ENCODE measurements at regions not wholly inside any gene's neighbourhood (a gene's known extent, or its start where the extent isn't known, plus 50 kb on each side); places are given as distances from the start of the nearest gene placed in this dataset.

DNA sequence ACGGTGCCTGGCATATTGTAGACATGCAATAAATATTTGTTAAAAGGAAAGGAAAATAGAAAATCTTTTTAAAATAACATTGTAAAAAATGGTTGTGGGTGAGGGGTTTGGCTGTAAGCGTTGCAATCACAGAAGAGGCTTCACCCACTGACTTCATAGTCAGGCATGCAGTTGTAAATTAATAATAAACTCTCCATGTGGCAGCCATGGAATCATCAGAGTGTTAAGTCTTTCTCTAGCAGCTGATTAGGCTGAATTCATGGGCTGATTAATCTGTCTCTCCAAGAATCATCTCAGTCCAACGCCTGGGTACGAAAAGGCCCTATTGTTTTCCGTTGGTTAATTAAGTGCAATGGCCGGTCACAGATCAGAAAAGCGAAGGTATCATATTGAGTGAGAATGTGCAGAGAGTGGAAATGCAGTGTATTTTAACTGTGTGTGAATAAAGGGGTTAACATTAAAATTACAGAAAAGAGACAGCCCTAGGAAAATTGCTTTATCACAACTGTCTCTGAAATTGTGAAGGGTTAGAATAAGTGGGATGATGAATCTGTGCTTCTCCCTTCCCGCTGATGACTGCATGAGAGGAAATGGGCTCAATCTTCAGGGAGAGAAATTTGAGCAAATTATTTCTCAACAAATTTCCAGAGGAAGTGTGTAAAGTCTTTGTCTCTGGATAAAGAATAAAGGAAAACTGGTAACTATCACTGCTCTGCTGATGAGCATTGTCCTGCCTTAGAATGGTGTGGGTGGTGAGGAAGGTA lies 269.0 kb downstream of the FAM76B start:
- DNase-seq (ENCODE audit: low spot score) (no peak), ATAC-seq (no peak)

DNA sequence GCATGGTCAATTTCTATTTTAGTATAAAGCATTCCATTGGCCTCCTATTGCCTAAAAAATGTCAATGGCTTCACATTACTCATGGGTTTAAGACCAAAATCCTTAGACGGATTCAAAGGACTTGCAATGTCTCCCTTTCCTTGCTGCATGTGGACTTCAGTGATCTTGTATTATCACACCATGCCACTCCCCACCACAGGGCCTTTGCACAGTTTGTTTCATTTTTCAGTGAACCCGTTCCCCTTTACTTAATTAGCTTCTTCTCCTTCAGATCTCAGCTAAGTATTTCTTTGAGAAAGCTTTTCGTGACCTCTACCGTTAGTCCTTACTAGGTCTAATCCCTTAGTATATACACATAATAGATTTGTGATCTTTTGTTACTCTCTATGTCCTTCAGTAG lies 269.7 kb downstream of the FAM76B start:
- DNase-seq (ENCODE audit: low spot score) (no peak), ATAC-seq (no peak)

DNA sequence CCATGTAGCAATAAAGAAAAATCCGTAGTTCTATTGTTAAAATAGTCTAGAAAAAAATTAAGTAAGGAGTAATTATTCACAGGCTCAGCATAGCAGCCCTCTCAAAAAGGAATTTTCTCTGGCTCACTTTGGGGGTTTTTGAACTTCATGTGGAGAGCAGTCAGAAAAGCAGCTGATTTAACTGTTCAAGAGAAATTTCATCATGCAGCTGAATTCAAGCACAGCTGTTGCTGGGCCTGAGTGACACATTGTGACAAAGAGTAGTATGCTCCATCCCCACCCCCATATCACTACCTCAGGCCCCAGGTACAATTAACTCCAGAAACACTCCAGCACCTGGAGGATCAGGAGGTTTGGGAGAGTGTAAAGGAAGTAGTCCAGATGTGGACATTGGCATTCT lies 272.1 kb downstream of the FAM76B start:
- DNase-seq (ENCODE audit: low spot score) (no peak), ATAC-seq (no peak)

DNA sequence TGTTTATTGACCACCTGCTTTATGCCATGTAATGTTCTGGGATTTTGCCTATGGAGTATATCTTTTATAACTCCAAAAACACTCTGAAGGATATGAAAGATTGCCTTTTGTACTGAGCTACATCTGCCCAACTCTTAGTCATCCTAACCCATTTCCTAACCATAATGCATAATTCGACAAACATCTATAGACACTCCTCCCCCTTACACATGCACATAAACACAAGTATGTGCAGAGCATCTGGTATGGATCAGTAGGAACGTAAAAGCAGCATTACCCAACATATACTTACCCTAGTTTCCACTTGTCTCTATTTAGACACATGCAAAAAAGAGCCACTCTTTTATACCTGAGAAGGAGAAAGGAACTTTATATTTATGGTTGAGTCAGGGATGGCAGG lies 272.8 kb downstream of the FAM76B start:
- no peak for ATAC-seq
- DNase-seq (ENCODE audit: low spot score), result no peak

DNA sequence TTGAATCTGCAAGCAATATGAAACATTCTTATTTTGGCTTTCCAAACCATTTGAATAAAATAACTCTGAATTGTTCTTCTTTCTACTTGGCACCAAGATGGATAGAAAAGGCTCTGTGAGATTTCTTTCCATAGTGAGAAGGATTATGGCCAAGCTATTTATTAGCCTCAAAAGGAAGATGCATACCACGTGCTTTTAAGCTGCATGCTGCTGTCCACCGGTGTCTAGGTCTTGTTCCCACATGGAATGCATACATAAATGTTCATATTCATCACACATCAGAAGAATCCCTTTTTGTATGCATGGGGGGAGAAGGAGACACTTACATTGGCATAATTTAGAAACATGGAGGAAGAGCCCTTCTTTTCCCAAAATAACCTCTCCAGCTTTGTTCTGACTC lies 273.4 kb downstream of the FAM76B start:
- ATAC-seq (no peak), DNase-seq (ENCODE audit: low spot score) (no peak)

DNA sequence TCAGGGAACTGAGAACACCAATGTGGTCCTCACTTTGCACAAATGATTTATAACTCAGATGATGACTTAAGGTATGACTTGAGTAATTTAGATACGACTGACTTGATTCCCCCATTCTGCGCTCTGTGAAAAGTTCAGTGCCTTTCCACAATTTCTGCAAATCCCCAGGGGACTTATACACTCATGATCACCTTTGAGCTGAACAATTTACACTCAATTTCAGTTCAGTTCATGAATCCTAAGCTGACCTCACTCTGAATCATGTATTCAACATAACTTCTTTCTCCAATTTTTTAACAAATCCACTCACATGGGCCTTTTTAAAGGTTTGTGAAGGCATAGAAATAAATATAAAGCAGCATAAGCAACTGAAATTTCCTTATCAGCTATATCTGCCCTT lies 274.2 kb downstream of the FAM76B start:
- DNase-seq (ENCODE audit: low spot score), result no peak
- ATAC-seq, result no peak

DNA sequence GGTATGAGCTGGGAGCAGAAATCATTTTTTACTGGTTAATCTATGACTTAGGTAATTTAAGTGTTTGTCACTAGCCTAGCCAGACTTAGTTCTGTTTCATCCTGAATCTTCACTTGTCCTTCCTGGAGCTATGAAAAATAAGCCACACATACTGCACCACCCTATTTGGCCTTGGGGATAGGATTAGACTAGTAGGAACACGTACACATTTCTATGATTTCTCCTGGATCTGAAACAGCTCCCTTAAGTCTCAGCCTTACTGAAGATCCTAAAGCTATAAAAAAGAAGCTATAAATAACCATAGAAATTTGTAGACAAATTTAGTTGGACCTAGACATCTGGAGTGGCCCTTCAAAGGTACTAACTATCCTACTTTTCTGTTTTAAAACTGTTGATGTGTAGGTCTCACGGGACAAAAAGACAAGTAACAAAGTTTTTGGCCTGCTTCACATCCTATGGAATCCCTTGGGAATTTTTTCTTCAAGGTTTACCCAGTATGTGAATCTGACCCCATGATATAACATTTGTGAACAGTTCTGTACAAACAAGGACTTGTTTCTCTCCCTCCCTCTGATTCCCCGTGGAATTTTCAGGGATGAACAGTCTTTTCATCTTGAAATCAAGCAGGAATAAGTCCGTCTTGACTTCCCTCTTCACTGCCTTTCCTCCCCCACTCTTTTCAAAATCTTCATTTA lies 275.0 kb downstream of the FAM76B start:
- DNase-seq (ENCODE audit: low spot score) (no peak), ATAC-seq (no peak)

DNA sequence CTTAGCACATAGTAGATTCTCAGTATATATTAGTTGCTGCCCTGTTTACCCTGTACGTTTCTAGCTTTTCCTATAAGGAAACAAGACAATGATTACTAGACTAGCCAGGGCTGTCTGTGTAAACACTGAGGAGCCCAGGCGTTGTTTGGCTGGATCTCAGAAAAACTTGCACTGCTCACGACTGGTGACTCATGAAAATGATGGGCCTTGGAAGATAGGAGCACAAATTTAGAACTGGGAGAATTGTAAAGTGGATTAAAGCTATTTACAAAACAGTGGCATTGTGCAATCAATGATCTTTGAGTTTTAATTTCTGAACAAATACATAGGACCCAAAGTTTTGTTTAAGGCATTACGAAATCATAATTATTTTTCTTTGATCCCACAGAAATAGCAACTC lies 276.9 kb downstream of the FAM76B start:
- peak; percentile 87 for ATAC-seq
- peak; percentile 45 for DNase-seq (ENCODE audit: low spot score)

DNA sequence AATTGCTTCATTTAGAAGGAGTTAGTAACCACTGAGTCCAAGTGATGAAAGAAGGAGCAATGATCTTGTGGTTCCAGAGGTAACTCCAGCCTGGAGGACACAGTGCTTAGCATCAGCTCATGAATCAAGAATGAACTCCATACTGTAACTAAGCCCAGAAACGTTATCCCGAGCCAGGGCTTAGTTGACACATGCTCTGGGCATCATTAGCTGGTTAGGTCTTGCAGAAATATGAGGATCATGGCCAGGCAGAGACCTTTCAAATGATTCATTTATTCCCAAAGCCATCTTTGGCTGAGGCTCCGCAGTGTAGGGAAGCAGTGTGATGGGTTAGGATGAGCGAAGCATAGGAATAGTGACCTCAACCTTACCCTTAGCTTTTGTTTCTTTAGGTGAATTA lies 277.4 kb downstream of the FAM76B start:
- no peak for DNase-seq (ENCODE audit: low spot score)

DNA sequence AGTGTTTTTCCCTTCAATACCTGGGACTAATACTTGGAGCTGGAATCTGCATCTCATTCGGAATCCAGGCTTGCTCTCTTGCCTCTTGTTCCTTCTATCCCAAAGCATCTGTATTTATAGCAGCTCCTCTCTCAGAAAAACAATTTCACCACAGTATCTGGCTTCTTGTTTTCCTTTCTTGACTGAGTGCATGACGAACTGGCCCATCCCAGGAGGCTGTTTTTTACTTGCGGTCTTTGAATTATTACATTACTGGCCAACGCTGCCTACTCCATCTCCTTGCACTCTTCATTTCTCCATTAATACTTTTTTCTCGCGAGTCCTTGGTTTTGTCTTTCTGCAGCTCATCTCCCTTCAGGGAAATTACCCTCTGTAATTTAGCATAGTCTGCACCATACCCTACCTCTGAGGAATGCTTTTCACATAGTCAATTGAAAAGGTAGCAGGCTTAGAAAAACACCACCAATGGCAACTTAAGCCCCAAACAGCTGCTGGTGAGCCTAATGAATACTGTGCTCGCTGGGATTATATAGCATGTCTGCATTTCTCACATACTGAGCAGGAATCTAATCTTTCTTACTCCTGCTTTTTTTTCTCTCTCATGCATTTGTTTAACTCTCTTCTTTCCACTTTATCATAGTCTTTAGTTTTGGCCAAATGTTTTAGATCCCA lies 277.4 kb upstream of the SESN3 start:
- ATAC-seq, result no peak
- DNase-seq (ENCODE audit: low spot score), result no peak

More for the DNA sequence above, 277.4 kb downstream of the FAM76B start:
- peak; percentile 38 for ATAC-seq

DNA sequence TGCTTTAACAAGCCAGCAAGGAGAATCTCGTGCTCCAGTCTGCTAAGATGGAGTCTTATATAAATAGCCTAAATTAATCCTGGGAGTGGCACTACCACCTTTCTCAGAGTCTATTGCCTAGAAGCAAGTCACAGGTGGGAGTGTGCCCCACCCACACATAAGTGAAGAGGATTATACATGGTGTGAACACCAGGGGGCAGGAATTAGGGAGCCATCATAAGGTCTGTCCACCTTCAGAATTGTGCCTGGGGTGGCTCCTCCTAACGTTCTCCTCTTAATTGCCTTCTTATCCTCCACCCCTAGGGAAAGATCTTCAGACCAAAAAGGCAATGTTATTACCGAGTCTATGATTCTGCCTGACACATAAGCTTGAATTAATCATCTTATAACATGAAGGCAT lies 276.8 kb upstream of the SESN3 start:
- ATAC-seq (no peak), DNase-seq (ENCODE audit: low spot score) (no peak)

DNA sequence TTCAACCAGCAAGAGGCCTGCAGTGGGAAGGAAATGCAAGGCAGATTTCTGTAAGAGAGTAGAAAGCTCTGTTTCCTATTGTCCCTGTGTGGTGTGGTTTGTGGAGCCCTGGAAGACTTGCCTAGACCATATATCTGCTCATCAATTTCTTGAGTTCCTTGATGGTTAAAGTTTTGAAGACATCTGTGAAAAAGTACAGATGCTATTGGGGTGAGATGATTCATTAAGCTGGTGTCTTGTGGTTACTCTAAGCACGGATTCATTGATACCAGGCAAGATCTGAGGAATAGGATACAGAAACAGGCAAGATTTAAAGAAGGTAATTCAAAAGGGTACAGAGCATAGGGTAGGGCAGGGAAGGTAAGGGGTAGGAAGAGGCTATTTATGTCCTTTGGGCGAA lies 275.8 kb upstream of the SESN3 start:
- ATAC-seq, result no peak
- DNase-seq (ENCODE audit: low spot score), result no peak

DNA sequence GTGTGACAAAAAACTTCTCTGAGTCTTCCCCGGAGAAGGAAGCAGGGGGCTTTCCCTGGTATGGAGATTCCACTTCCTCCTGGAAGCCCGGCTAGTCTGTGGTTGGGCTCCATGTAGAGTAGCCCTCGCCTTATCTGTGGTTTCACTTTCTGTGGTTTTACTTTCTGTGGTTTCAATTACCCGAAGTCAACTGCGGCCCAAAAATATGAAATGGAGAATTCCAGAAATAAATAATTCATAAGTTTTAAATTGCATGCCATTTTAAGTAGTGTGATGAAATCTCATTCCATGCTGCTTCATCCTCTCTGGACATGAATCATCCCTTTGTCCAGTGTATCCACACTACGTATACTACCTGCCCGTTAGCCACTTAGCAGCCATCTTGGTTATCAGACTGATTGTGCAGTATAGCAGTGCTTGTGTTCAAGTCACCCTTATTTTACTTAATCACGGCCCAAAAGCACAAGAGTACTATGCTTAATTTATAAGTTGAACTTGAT lies 275.0 kb upstream of the SESN3 start:
- ATAC-seq (no peak), DNase-seq (ENCODE audit: low spot score) (no peak)

DNA sequence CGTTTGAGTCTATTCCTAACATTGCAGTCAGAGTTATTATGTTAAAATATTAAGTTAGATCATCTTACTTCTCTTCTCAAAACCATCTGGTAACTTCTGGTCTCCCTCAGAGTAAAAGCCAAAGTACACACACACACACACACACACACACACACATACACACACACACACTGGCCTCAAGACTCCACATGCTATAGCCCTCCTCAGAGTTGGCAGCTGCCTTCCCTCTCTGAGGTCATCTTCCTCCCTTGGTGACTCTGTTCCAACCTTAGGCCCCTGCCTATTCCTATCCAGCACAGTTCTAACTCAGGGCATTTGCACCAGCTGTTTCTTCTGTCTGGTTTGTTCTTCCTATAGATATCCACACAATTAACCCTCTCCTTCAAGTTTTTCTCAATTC lies 272.0 kb upstream of the SESN3 start:
- DNase-seq (ENCODE audit: low spot score) (no peak), ATAC-seq (no peak)

DNA sequence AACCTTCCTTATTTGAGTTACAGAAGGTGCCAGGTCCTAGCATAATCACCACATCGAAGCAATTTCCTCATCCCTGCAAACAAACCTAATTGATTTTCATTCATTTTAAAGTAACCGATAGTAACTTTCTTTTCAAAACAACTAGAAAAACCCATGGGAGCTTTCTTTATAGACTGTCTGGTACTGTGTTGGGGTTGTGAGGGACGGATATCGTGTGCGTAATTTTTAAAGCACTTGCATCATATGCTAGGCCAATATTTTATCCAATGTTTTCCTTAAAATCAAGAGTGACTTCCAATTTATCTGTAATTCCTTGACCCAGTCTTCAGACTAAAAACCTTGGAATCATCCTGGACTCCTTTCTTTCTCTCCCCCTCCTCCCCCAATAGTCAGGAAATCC lies 271.5 kb upstream of the SESN3 start:
- no peak for DNase-seq (ENCODE audit: low spot score)
- no peak for ATAC-seq

DNA sequence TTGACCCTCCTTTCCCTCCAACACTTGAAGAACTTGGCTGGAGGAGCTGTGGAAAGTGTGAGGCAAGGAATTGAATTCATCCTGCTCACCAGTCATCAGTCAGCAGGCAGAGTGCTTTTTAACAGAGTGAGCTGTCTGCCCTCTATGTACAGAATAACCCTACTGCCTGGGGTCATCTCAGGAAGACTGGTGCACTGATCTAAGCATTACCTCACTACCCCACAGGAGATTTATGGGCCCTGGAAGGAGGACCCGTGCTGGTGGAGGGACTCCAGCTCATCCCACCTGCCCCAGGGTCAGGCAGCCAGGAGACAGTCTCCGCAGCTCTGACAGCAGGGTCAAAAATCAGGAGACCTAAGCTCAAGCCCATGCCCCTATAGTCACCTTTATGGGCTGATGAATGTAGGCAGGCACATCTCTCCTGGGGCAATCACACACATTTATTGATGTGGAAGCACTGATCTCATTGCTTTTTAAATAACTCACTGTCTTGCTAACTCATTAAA lies 270.8 kb upstream of the SESN3 start:
- ATAC-seq (no peak), DNase-seq (ENCODE audit: low spot score) (no peak)

DNA sequence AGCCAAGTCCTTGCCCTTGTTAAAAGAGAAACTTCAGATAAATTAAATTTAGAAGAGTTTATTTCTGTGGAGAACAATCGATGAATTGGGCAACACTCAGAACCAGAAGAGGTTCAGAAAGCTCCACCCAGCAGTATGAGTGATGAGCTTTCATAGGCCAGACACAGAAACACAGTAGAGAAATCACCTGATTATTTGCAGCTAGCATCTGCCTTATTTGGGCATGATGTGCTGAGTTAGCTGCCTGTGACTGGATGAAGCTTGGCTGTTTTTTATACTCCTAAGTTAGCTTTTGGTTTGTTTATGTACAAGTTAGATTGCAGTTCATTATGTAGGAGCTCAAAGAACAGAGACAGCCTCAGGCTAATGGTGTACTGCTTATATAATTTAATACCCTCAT lies 269.5 kb upstream of the SESN3 start:
- DNase-seq (ENCODE audit: low spot score) (no peak), ATAC-seq (no peak)

DNA sequence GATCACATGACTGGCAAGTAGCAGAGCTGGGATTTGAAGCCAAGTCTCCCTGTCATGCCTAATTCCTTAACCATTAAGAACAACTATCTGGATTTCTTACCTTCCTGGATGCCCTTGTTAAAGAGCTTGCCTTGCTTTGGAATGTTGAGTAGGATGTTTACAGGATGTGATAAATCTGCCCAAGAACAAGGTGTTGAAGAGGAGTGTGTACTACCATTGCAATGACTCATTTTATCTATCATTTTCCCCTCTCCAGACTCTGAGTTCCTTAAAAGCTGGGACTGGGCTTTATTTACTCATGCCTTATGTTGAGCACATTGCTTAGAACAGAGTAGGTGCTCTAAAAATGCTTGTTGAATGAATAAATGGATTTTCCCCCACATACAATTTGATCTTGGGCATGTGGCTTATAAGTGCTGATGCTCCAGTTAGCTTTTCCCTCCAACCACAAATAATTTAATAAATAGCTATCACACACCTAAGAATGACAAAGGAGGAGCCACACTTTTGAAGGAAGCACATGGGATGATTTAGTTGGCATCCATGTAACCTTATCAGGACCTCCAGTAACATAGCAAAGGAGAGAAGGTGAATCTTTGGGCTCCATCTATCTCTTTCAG lies 268.6 kb upstream of the SESN3 start:
- no peak for ATAC-seq

DNA sequence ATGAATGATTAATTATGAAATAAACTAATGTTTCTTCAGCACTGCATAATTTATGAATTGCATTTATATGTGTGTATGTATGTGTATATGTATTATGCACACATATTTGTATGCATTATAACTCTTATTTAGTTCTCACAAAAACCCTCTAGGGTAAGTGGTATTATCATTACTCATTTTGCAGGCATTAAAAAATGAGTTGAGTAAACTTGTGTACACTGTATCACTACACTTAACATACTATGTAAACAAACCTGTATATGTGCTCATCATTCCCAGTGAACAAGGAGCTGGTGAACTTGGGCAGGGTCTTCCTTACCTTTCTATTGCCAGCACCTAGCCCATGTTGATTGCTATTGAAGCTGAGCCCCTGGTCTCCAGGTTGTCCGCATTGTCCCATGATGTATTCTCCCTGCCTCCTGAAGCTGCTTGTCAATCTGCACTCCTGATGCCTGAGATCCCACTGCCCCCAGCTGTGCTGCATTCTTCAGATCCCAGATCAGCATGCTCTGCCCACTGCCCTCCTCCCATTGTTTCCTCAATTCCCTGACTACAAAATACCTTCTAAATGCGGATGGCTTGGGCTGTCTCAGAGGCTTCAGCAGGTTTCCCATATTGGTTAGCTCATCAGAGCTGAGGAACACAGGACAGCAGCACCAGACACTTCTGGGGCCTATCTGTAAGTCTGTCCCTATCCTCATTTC lies 267.9 kb upstream of the SESN3 start:
- ATAC-seq (no peak), DNase-seq (ENCODE audit: low spot score) (no peak)

More for the DNA sequence above, 268.6 kb upstream of the SESN3 start:
- DNase-seq (ENCODE audit: low spot score), result no peak

DNA sequence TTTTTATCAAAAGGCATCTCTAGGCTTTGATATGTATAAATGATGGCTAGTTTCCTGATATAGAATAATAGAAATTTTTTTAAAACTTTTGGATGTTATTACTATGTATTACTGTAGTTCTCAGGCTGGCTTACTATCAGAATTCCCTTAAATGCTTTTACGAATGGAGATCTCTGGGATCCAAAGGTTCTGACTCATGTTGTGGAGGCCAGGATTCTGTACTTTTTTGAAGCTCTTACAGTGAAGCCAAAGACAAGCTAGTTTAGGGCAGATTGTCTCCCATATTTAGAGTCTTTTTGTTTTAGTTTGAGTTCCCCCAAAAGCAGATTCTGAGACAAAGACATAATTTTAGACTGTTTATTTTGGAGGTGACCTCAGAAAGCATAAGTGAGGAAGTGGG lies 265.9 kb upstream of the SESN3 start:
- no peak for ATAC-seq
- no peak for DNase-seq (ENCODE audit: low spot score)

DNA sequence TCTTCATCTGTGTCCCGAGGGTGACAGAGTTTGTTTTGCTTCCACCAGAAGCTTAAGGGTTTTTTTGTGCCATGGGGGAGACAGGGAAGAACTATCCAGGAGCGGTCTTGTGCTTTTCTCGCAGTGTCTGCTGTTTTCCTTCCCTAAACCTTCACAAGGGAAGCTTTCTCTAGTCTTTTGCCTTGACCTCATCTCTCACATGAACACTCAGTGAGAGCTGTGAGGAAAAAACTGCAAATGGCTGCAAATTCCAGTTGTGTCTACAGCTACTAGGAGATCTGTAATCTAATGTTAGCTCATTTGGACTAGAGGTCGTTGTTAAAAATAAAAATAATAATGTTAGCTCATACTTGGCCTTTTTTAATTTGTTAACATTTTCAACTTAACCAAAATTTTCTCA lies 264.7 kb upstream of the SESN3 start:
- ATAC-seq, result no peak
- DNase-seq (ENCODE audit: low spot score), result no peak

Data from left lobe of liver (tissue), 2 donors.